ENCODE measurements at regions not wholly inside any gene's neighbourhood (a gene's known extent, or its start where the extent isn't known, plus 50 kb on each side); places are given as distances from the start of the nearest gene placed in this dataset.

GRCh38 chr15:39139431-39140059, 441.3 kb upstream of the THBS1 start:
- peak overlapping the region; percentile 96 for H3K27ac ChIP-seq (ENCODE audit: low read depth, low read length)
- TF ChIP-seq CTCF (IDR thresholded peaks at IDR 0.05; ENCODE audit: low read depth, low read length) = no peak
- H3K4me3 ChIP-seq (ENCODE audit: low read depth, low read length) = no peak overlapping the region
- ChIA-PET POLR2A (interaction anchor here (1.3 to 2.1 kb wide), 2 partner anchors 9 to 441 kb away, joined by 7 to 11 read pairs; partner anchors contain the start of gene THBS1), CTCF (no interaction called here)
- H3K9me3 ChIP-seq (ENCODE audit: control insufficient read depth, insufficient read depth, low read length) = no peaks in the 10 kb centered on the region
- DNase-seq (ENCODE audit: low read depth, low spot score) = no peak
- H3K27me3 ChIP-seq (ENCODE audit: control insufficient read depth, insufficient read depth, low read length) = no peaks in the 10 kb centered on the region

- peak; percentile 95 for DNase-seq (ENCODE audit: low read depth, low spot score)
- H3K27me3 ChIP-seq (ENCODE audit: control insufficient read depth, insufficient read depth, low read length) = no peaks in the 10 kb centered on the region
- ChIA-PET CTCF (no interaction called here), POLR2A (interaction anchor here (1.3 to 2.1 kb wide), 2 partner anchors 10 to 441 kb away, joined by 7 to 11 read pairs; partner anchors contain the start of gene THBS1)
- H3K9me3 ChIP-seq (ENCODE audit: control insufficient read depth, insufficient read depth, low read length) = no peaks in the 10 kb centered on the region
- no peak overlapping the region; the same call in 1 of the 2 replicates for H3K4me3 ChIP-seq (ENCODE audit: low read depth, low read length)
- TF ChIP-seq CTCF (IDR thresholded peaks at IDR 0.05; ENCODE audit: low read depth, low read length) = no peak
- peak overlapping the region; percentile 96 for H3K27ac ChIP-seq (ENCODE audit: low read depth, low read length)
These were observed 440.7 kb upstream of the THBS1 start for GRCh38 chr15:39140060-39140604.

- no peaks in the 10 kb centered on the region for H3K9me3 ChIP-seq (ENCODE audit: control insufficient read depth, insufficient read depth, low read length)
- no peak overlapping the region for H3K27ac ChIP-seq (ENCODE audit: low read depth, low read length)
- POLR2A ChIA-PET = no interaction called here
- no peak overlapping the region for H3K4me3 ChIP-seq (ENCODE audit: low read depth, low read length)
- CTCF ChIA-PET = no interaction called here
- H3K27me3 ChIP-seq (ENCODE audit: control insufficient read depth, insufficient read depth, low read length) = no peaks in the 10 kb centered on the region
- no peak for DNase-seq (ENCODE audit: low read depth, low spot score)
- TF ChIP-seq CTCF (IDR thresholded peaks at IDR 0.05; ENCODE audit: low read depth, low read length) = no peak
These were observed 438.4 kb upstream of the THBS1 start for GRCh38 chr15:39142500-39142899.

GRCh38 chr15:39143479-39143878, 437.4 kb upstream of the THBS1 start:
- no peak for DNase-seq (ENCODE audit: low read depth, low spot score)
- no peak for TF ChIP-seq CTCF (IDR thresholded peaks at IDR 0.05; ENCODE audit: low read depth, low read length)
- ChIA-PET CTCF (interaction anchor here (1.1 to 1.8 kb wide), 2 partner anchors 436 to 439 kb away, joined by 3 to 4 read pairs; no protein-coding TSS in a partner anchor), POLR2A (no interaction called here)
- no peak overlapping the region for H3K27ac ChIP-seq (ENCODE audit: low read depth, low read length)
- no peak overlapping the region for H3K4me3 ChIP-seq (ENCODE audit: low read depth, low read length)
- H3K9me3 ChIP-seq (ENCODE audit: control insufficient read depth, insufficient read depth, low read length) = no peaks in the 10 kb centered on the region
- H3K27me3 ChIP-seq (ENCODE audit: control insufficient read depth, insufficient read depth, low read length) = no peaks in the 10 kb centered on the region

GRCh38 chr15:39144051-39144450, 436.8 kb upstream of the THBS1 start:
- no peaks in the 10 kb centered on the region for H3K27me3 ChIP-seq (ENCODE audit: control insufficient read depth, insufficient read depth, low read length)
- no peak overlapping the region for H3K4me3 ChIP-seq (ENCODE audit: low read depth, low read length)
- H3K27ac ChIP-seq (ENCODE audit: low read depth, low read length) = no peak overlapping the region
- no peak for DNase-seq (ENCODE audit: low read depth, low spot score)
- H3K9me3 ChIP-seq (ENCODE audit: control insufficient read depth, insufficient read depth, low read length) = no peaks in the 10 kb centered on the region
- ChIA-PET CTCF (interaction anchor here (1.1 to 1.8 kb wide), 2 partner anchors 436 to 439 kb away, joined by 3 to 4 read pairs; no protein-coding TSS in a partner anchor), POLR2A (interaction anchor here (0.6 kb wide), 1 partner anchor 100 kb away, joined by 3 read pairs; no protein-coding TSS in a partner anchor)
- TF ChIP-seq CTCF (IDR thresholded peaks at IDR 0.05; ENCODE audit: low read depth, low read length) = no peak
